ENCODE measurements at regions not wholly inside any gene's neighbourhood (a gene's known extent, or its start where the extent isn't known, plus 50 kb on each side); places are given as distances from the start of the nearest gene placed in this dataset.
"Not testable (repeated sequence)": the region's sequence is repeated elsewhere in the genome, so short reads cannot be mapped to it uniquely, and the experiment has no call there.

GRCh38 chr9:102227416-102227815, 489.0 kb upstream of the GRIN3A start:
- ATAC-seq; intact Hi-C loops (cut with DNase I); DNase-seq (ENCODE audit: low spot score): not testable (repeated sequence)

- intact Hi-C loops (cut with DNase I) = loop anchor here (2.0 kb wide), 1 partner anchor 63 kb away; no protein-coding TSS in a partner anchor
- ATAC-seq (no peak), DNase-seq (ENCODE audit: low spot score) (no peak)
These were observed 487.5 kb upstream of the GRIN3A start for GRCh38 chr9:102225841-102226441.

GRCh38 chr9:102223320-102224136, 485.1 kb upstream of the GRIN3A start:
- not testable (repeated sequence) for ATAC-seq; DNase-seq (ENCODE audit: low spot score)
- intact Hi-C loops (cut with DNase I) = loop anchor here (2.0 kb wide), 1 partner anchor 65 kb away; no protein-coding TSS in a partner anchor

GRCh38 chr9:102209176-102209575, 470.7 kb upstream of the GRIN3A start:
- intact Hi-C loops (cut with DNase I) = no loop called here

GRCh38 chr9:102206432-102206831, 468.0 kb upstream of the GRIN3A start:
- intact Hi-C loops (cut with DNase I) = no loop called here
- no peak for ATAC-seq

More at GRCh38 chr9:102209176-102209575, 470.7 kb upstream of the GRIN3A start:
- DNase-seq (ENCODE audit: low spot score) (no peak), ATAC-seq (no peak)

GRCh38 chr9:102205251-102205650, 466.8 kb upstream of the GRIN3A start:
- no peak for ATAC-seq
- no peak for DNase-seq (ENCODE audit: low spot score)
- intact Hi-C loops (cut with DNase I) = no loop called here

More at GRCh38 chr9:102206432-102206831, 468.0 kb upstream of the GRIN3A start:
- DNase-seq (ENCODE audit: low spot score) = no peak

GRCh38 chr9:102202126-102202525, 463.7 kb upstream of the GRIN3A start:
- intact Hi-C loops (cut with DNase I) = no loop called here
- DNase-seq (ENCODE audit: low spot score) = no peak
- ATAC-seq = no peak

- ATAC-seq (no peak), DNase-seq (ENCODE audit: low spot score) (no peak)
- intact Hi-C loops (cut with DNase I) = no loop called here
These were observed 447.5 kb upstream of the GRIN3A start for GRCh38 chr9:102185962-102186361.

- DNase-seq (ENCODE audit: low spot score) (no peak), ATAC-seq (no peak)
- intact Hi-C loops (cut with DNase I) = no loop called here
These were observed 446.9 kb upstream of the GRIN3A start for GRCh38 chr9:102185371-102185770.

- DNase-seq (ENCODE audit: low spot score) (no peak), ATAC-seq (no peak)
- intact Hi-C loops (cut with DNase I) = no loop called here
These were observed 440.4 kb upstream of the GRIN3A start for GRCh38 chr9:102178811-102179210.

- ATAC-seq; intact Hi-C loops (cut with DNase I); DNase-seq (ENCODE audit: low spot score): not testable (repeated sequence)
These were observed 435.8 kb upstream of the GRIN3A start for GRCh38 chr9:102174202-102174601.

- intact Hi-C loops (cut with DNase I) = no loop called here
- ATAC-seq (no peak), DNase-seq (ENCODE audit: low spot score) (no peak)
These were observed 425.8 kb upstream of the GRIN3A start for GRCh38 chr9:102164247-102164646.

- intact Hi-C loops (cut with DNase I); ATAC-seq; DNase-seq (ENCODE audit: low spot score): not testable (repeated sequence)
These were observed 414.6 kb upstream of the GRIN3A start for GRCh38 chr9:102153081-102153480.

- no peak for ATAC-seq
- no peak for DNase-seq (ENCODE audit: low spot score)
- intact Hi-C loops (cut with DNase I) = no loop called here
These were observed 397.3 kb upstream of the GRIN3A start for GRCh38 chr9:102135768-102136167.

GRCh38 chr9:102124465-102124864, 386.0 kb upstream of the GRIN3A start:
- no peak for DNase-seq (ENCODE audit: low spot score)
- intact Hi-C loops (cut with DNase I) = no loop called here
- ATAC-seq = no peak

GRCh38 chr9:102114557-102114956, 376.1 kb upstream of the GRIN3A start:
- no peak for ATAC-seq
- no peak for DNase-seq (ENCODE audit: low spot score)
- intact Hi-C loops (cut with DNase I) = no loop called here

GRCh38 chr9:102113191-102113590, 374.7 kb upstream of the GRIN3A start:
- intact Hi-C loops (cut with DNase I) = no loop called here
- ATAC-seq (no peak), DNase-seq (ENCODE audit: low spot score) (no peak)

- no peak for ATAC-seq
These were observed 368.0 kb upstream of the GRIN3A start for GRCh38 chr9:102106439-102106838.

GRCh38 chr9:102101723-102102122, 363.3 kb upstream of the GRIN3A start:
- DNase-seq (ENCODE audit: low spot score) (no peak), ATAC-seq (no peak)
- intact Hi-C loops (cut with DNase I) = no loop called here

More at GRCh38 chr9:102106439-102106838, 368.0 kb upstream of the GRIN3A start:
- no peak for DNase-seq (ENCODE audit: low spot score)
- intact Hi-C loops (cut with DNase I) = no loop called here

GRCh38 chr9:102087141-102087540, 348.7 kb upstream of the GRIN3A start:
- DNase-seq (ENCODE audit: low spot score) = no peak
- intact Hi-C loops (cut with DNase I) = no loop called here
- ATAC-seq = no peak

Data from sciatic nerve (tissue), 2 donors.